ENCODE measurements at regions not wholly inside any gene's neighbourhood (a gene's known extent, or its start where the extent isn't known, plus 50 kb on each side); places are given as distances from the start of the nearest gene placed in this dataset.

DNA sequence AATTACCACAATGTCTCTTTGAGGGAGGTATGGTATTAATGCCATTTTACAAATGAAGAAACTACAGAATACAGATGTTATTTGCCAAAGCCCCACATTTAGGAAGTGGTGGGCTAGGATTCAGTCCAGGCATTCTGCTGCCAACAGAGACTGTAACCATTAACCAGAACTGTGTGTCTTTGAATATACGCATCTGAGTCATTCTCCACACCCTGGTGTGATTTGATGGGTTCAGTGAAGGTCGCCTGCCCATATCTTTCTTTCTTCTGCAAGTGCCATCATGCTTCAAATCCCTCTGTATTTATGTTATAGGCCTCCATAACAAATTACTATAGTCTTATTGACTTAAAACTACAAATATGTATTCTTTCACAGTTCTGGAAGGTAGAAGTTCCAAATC is 479.0 kb upstream of the DCC start:
- H2AFZ ChIP-seq (ENCODE audit: low read length): no peak overlapping the region
- H3K9me2 ChIP-seq (replicated peaks; ENCODE audit: insufficient read depth, low read length): no peaks in the 10 kb centered on the region
- no peak overlapping the region for H3K4me2 ChIP-seq (ENCODE audit: low read depth, low read length)
- no peak overlapping the region for H3K27ac ChIP-seq (ENCODE audit: low read length)
- no peaks in the 10 kb centered on the region for H3K27me3 ChIP-seq (replicated peaks; ENCODE audit: insufficient read depth, low read length)
- no peak overlapping the region for H3K4me3 ChIP-seq (ENCODE audit: low read length)
- H3K36me3 ChIP-seq (replicated peaks; ENCODE audit: insufficient read depth, low read length): no peaks in the 10 kb centered on the region
- H3K79me2 ChIP-seq (ENCODE audit: low read length): no peaks in the 10 kb centered on the region
- H3K9me3 ChIP-seq (replicated peaks; ENCODE audit: insufficient read depth, low read length): no peaks in the 10 kb centered on the region
- no peaks in the 10 kb centered on the region for H3F3A ChIP-seq (ENCODE audit: insufficient read depth, low read length)
- no peak for DNase-seq
- no peaks in the 10 kb centered on the region for H4K20me1 ChIP-seq (ENCODE audit: insufficient read depth, low read length)
- H3K9ac ChIP-seq (ENCODE audit: low read length): no peak overlapping the region
- TF ChIP-seq, protein P1, sequence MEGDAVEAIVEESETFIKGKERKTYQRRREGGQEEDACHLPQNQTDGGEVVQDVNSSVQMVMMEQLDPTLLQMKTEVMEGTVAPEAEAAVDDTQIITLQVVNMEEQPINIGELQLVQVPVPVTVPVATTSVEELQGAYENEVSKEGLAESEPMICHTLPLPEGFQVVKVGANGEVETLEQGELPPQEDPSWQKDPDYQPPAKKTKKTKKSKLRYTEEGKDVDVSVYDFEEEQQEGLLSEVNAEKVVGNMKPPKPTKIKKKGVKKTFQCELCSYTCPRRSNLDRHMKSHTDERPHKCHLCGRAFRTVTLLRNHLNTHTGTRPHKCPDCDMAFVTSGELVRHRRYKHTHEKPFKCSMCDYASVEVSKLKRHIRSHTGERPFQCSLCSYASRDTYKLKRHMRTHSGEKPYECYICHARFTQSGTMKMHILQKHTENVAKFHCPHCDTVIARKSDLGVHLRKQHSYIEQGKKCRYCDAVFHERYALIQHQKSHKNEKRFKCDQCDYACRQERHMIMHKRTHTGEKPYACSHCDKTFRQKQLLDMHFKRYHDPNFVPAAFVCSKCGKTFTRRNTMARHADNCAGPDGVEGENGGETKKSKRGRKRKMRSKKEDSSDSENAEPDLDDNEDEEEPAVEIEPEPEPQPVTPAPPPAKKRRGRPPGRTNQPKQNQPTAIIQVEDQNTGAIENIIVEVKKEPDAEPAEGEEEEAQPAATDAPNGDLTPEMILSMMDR (IDR thresholded peaks at IDR 0.05; ENCODE audit: low read length): no peak
- no peak for TF ChIP-seq EZH2phosphoT487 (IDR thresholded peaks at IDR 0.05; ENCODE audit: low read length)
- no peak for TF ChIP-seq EZH2 (optimal IDR thresholded peaks at IDR 0.05; ENCODE audit: low read depth, low read length)
- no peaks in the 10 kb centered on the region for H3K4me1 ChIP-seq (ENCODE audit: low read length)

DNA sequence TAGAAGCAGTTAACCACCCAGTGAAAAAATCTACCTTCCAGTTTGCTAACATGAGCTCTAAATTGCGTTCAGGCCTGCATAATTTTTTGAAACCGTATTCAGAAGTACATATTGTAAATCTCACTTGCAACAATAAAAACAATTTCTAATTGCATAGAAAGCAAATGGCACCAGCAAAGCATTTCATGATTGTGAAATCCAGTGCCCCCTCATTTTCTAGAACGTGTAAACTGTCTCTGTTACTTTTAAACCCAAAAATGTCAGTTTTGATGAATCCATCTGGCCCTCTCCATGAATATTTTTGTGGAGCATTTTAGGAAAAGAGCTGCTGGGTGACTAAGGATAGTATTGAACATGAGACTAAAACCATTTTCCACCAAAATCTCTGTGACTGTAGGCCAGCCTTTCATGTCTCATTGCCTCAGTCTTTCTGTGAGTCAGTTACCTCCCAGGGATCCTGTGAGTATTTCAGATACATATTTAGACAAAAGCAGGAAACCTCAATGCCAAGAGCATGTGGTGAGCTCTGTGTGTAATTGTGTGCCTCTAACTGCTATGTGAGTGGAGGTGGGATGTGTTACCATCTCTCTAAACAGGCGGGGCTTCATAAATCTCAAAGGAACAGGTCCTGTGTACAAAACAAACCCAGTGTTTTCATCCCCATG is 477.8 kb upstream of the DCC start:
- no peak for TF ChIP-seq EZH2phosphoT487 (IDR thresholded peaks at IDR 0.05; ENCODE audit: low read length)
- TF ChIP-seq, protein P1 (IDR thresholded peaks at IDR 0.05; ENCODE audit: low read length): no peak
- no peak for TF ChIP-seq EZH2 (optimal IDR thresholded peaks at IDR 0.05; ENCODE audit: low read depth, low read length)

DNA sequence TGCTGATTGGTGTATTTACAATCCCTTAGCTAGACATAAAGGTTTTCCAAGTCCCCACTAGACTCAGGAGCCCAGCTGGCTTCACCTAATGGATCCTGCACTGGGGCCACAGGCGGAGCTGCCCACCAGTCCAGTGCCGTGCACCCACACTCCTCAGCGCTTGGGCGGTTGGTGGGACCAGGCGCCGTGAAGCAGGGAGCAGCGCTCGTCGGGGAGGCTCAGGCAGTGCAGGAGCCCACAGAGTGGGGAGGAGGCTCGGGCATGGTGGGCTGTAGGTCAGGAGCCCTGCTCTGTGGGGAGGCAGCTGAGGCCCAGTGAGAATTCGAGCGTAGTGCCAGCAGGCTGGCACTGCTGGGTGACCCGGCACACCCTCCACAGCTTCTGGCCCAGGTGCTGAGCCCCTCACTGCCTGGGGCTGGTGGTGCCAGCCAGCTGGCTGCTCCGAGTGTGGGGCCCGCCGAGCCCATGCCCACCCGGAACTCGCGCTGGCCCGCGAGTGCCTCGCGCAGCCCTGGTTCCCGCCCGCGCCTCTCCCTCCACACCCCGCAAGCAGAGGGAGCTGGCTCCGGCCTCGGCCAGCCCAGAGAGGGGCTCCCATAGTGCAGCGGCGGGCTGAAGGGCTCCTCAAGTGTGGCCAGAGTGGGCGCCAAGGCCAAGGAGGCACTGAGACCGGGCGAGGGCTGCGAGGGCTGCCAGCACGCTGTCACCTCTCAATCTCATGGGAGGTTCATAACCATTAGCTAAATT is 475.6 kb upstream of the DCC start:
- Histone ChIP-seq H3K27me3 (replicated peaks; ENCODE audit: insufficient read depth, low read length) (no peaks in the 10 kb centered on the region), H3K4me3 (ENCODE audit: low read length) (no peak overlapping the region), H3K9me2 (replicated peaks; ENCODE audit: insufficient read depth, low read length) (no peaks in the 10 kb centered on the region), H3K4me2 (ENCODE audit: low read depth, low read length) (no peak overlapping the region), H3K9me3 (replicated peaks; ENCODE audit: insufficient read depth, low read length) (no peaks in the 10 kb centered on the region), H3K9ac (ENCODE audit: low read length) (no peak overlapping the region), H3K27ac (ENCODE audit: low read length) (no peak overlapping the region), H3K4me1 (ENCODE audit: low read length) (no peaks in the 10 kb centered on the region), H3F3A (ENCODE audit: insufficient read depth, low read length) (no peaks in the 10 kb centered on the region), H4K20me1 (ENCODE audit: insufficient read depth, low read length) (no peaks in the 10 kb centered on the region), H2AFZ (ENCODE audit: low read length) (no peak overlapping the region), H3K36me3 (replicated peaks; ENCODE audit: insufficient read depth, low read length) (no peaks in the 10 kb centered on the region), H3K79me2 (ENCODE audit: low read length) (no peaks in the 10 kb centered on the region)
- no peak for DNase-seq
- TF ChIP-seq, protein P1 (IDR thresholded peaks at IDR 0.05; ENCODE audit: low read length): no peak
- TF ChIP-seq EZH2phosphoT487 (IDR thresholded peaks at IDR 0.05; ENCODE audit: low read length) (no peak), EZH2 (optimal IDR thresholded peaks at IDR 0.05; ENCODE audit: low read depth, low read length) (no peak)

More for the DNA sequence above, 477.8 kb upstream of the DCC start:
- H3K4me3 ChIP-seq (ENCODE audit: low read length): no peak overlapping the region
- no peaks in the 10 kb centered on the region for H3K9me3 ChIP-seq (replicated peaks; ENCODE audit: insufficient read depth, low read length)
- H3K27ac ChIP-seq (ENCODE audit: low read length): no peak overlapping the region
- H2AFZ ChIP-seq (ENCODE audit: low read length): no peak overlapping the region
- no peaks in the 10 kb centered on the region for H3K4me1 ChIP-seq (ENCODE audit: low read length)
- no peak overlapping the region for H3K4me2 ChIP-seq (ENCODE audit: low read depth, low read length)
- no peaks in the 10 kb centered on the region for H3K79me2 ChIP-seq (ENCODE audit: low read length)
- no peak for DNase-seq
- no peaks in the 10 kb centered on the region for H4K20me1 ChIP-seq (ENCODE audit: insufficient read depth, low read length)
- H3K36me3 ChIP-seq (replicated peaks; ENCODE audit: insufficient read depth, low read length): no peaks in the 10 kb centered on the region
- no peak overlapping the region for H3K9ac ChIP-seq (ENCODE audit: low read length)
- H3K9me2 ChIP-seq (replicated peaks; ENCODE audit: insufficient read depth, low read length): no peaks in the 10 kb centered on the region
- H3F3A ChIP-seq (ENCODE audit: insufficient read depth, low read length): no peaks in the 10 kb centered on the region
- H3K27me3 ChIP-seq (replicated peaks; ENCODE audit: insufficient read depth, low read length): no peaks in the 10 kb centered on the region
